A549 (cell line): ENCODE measurements at regions not wholly inside any gene's neighbourhood (a gene's known extent, or its start where the extent isn't known, plus 50 kb on each side); places are given as distances from the start of the nearest gene placed in this dataset.
"Not testable (repeated sequence)": the region's sequence is repeated elsewhere in the genome, so short reads cannot be mapped to it uniquely, and the experiment has no call there.

Experiments used
- CEBPB ChIP-seq, 2 experiments: fragments of >200 bp in 1 of 2; sonication (Bioruptor Twin) in 1 of 2; formaldehyde crosslinking in 1 of 2; IDR thresholded peaks; 2 replicates each; pipeline ENCODE4 v1.6.1; 2012 to 2016
- CTCF ChIP-seq: fragments of >200 bp; sonication (Bioruptor Twin); formaldehyde crosslinking; IDR thresholded peaks from 3 replicates; pipeline ENCODE4 v1.5.1; 2016
- HES2 ChIP-seq: fragments of >200 bp; sonication (Bioruptor Twin); formaldehyde crosslinking; IDR thresholded peaks from 2 replicates; pipeline ENCODE4 v1.6.1; 2016
- KDM1A ChIP-seq: fragments of 200-600 bp; sonication (generic); IDR thresholded peaks from 2 replicates; pipeline ENCODE4 v1.6.1; 2016; ENCODE audit warnings: low read depth, mild to moderate bottlenecking
- MYC ChIP-seq: IDR thresholded peaks from 2 replicates; pipeline ENCODE4 v1.6.1; 2012; ENCODE audit warnings: mild to moderate bottlenecking, inconsistent platforms, low read length, improper control_type of control experiment, borderline replicate concordance
- POLR2A ChIP-seq: IDR thresholded peaks from 2 replicates; pipeline ENCODE4 v1.6.1; 2012; ENCODE audit warnings: mild to moderate bottlenecking, low read length
- POLR2AphosphoS2 ChIP-seq: conservative IDR thresholded peaks from 2 replicates; pipeline ENCODE4 v1.6.1; 2012; ENCODE audit warnings: low read length, improper control_type of control experiment, inconsistent platforms
- RAD21 ChIP-seq, 2 experiments: fragments of >200 bp in 1 of 2; sonication (Bioruptor Twin) in 1 of 2; formaldehyde crosslinking in 1 of 2; IDR thresholded peaks in 1 of 2; conservative IDR thresholded peaks in 1 of 2; 2 replicates in 1 of 2; 3 replicates in 1 of 2; pipeline ENCODE4 v1.6.1; 2012 to 2018; ENCODE audit warnings: inconsistent platforms in 1 of 2
- RCOR1 ChIP-seq: fragments of 150-350 bp; IDR thresholded peaks from 2 replicates; pipeline ENCODE4 v1.6.1; 2014; ENCODE audit warnings: antibody characterized with exemption, low read length, low read depth
- REST ChIP-seq: fragments of 200-600 bp; sonication (generic); IDR thresholded peaks from 2 replicates; pipeline ENCODE4 v1.6.1; 2016; ENCODE audit warnings: antibody characterized with exemption, mild to moderate bottlenecking, moderate library complexity
- USF2 ChIP-seq: fragments of 450-650 bp; IDR thresholded peaks from 2 replicates; pipeline ENCODE4 v1.6.1; 2014; ENCODE audit warnings: antibody characterized with exemption

- not testable (repeated sequence) for TF ChIP-seq REST; RAD21 (conservative IDR thresholded peaks at IDR 0.05 in 1 of 2, IDR thresholded peaks at IDR 0.05 in 1 of 2); POLR2A; CTCF; RCOR1; HES2; POLR2AphosphoS2; KDM1A; CEBPB (IDR thresholded peaks at IDR 0.05); USF2; MYC
Measured at GRCh38 chr4:9096330-9096729, 73.9 kb upstream of the FAM90A26 start.
